LNCAP (cell line): ENCODE measurements at regions not wholly inside any gene's neighbourhood (a gene's known extent, or its start where the extent isn't known, plus 50 kb on each side); places are given as distances from the start of the nearest gene placed in this dataset.

Source experiments
- CTCF ChIP-seq: fragments of 450-650 bp; IDR thresholded peaks from 2 replicates; pipeline ENCODE4 v1.5.1; 2017; ENCODE audit warnings: mild to moderate bottlenecking

GRCh38 chr15:69996321-69997160 is 101.2 kb downstream of the TLE3 start:
- no peak for TF ChIP-seq CTCF

DNA sequence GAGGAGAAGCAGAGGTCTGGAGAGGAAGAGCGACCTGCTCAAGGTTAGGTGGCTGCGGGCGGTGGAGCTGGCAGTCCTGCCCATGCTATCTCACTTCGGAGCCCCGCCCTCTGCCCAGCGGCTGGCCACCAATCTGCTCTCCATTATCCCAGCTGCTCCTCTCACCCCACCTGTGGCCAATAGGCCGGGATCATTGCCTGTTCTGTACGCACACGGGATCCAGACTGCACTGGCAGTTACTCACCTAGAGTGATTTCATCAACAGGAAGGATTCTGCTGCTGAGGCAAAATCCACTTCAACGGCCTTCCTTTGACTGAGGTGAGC is 100.6 kb downstream of the TLE3 start:
- no peak for TF ChIP-seq CTCF
